Activated CD4-positive, alpha-beta T cell treated with anti-CD3 and anti-CD28 coated beads, Interleukin-2, amount 10 ng/mL, durations not matched to agents 7 days and 5 days (primary cell): ENCODE measurements at regions not wholly inside any gene's neighbourhood (a gene's known extent, or its start where the extent isn't known, plus 50 kb on each side); places are given as distances from the start of the nearest gene placed in this dataset.
"Not testable (repeated sequence)": the region's sequence is repeated elsewhere in the genome, so short reads cannot be mapped to it uniquely, and the experiment has no call there.

Experiments
- CTCF ChIA-PET: fragments of 350-600 bp; sonication (Branson Sonifier 250); formaldehyde crosslinking; loops from one replicate; lab custom pipeline; 2021; ENCODE audit warnings: antibody characterized with exemption; lab: Charles Lee
- POLR2A ChIA-PET: fragments of 350-600 bp; sonication (Branson Sonifier 250); formaldehyde crosslinking; loops from one replicate; lab custom pipeline; 2021; ENCODE audit warnings: antibody characterized with exemption; lab: Charles Lee
- DNase-seq: peaks from one replicate; pipeline ENCODE4 v3.0.0-alpha.2; 2020
- H3K27ac Mint-ChIP-seq: one replicate; pipeline ENCODE4 v1.8.0; 2021; ENCODE audit warnings: mild to moderate bottlenecking, moderate library complexity, mixed read lengths
- H3K27me3 Mint-ChIP-seq: one replicate; pipeline ENCODE4 v1.8.0; 2021; ENCODE audit warnings: mixed read lengths
- H3K36me3 Mint-ChIP-seq: one replicate; pipeline ENCODE4 v1.8.0; 2021; ENCODE audit warnings: low read depth, mixed read lengths
- H3K4me1 Mint-ChIP-seq: one replicate; pipeline ENCODE4 v1.8.0; 2021; ENCODE audit warnings: mixed read lengths
- H3K4me3 Mint-ChIP-seq: one replicate; pipeline ENCODE4 v1.8.0; 2021; ENCODE audit warnings: mild to moderate bottlenecking, moderate library complexity, mixed read lengths
- H3K9me3 Mint-ChIP-seq: one replicate; pipeline ENCODE4 v1.8.0; 2021; ENCODE audit warnings: mixed read lengths

- H3K27ac Mint-ChIP-seq, DNase-seq, H3K27me3 Mint-ChIP-seq, POLR2A ChIA-PET, CTCF ChIA-PET, H3K36me3 Mint-ChIP-seq, H3K4me3 Mint-ChIP-seq, H3K4me1 Mint-ChIP-seq: not testable (repeated sequence)
- H3K9me3 Mint-ChIP-seq = peaks cover 22% of the 10 kb centered on the region
Measured at GRCh38 chr7:68899156-68899555, 699.1 kb upstream of the AUTS2 start.

GRCh38 chr7:68900096-68900495 is 698.2 kb upstream of the AUTS2 start:
- no peaks in the 10 kb centered on the region for H3K36me3 Mint-ChIP-seq
- CTCF ChIA-PET = no interaction called here
- no peaks in the 10 kb centered on the region for H3K27me3 Mint-ChIP-seq

GRCh38 chr7:68904630-68905029 is 693.6 kb upstream of the AUTS2 start:
- no peak for DNase-seq
- Mint-ChIP-seq H3K4me3 (no peak overlapping the region), H3K27ac (no peak overlapping the region), H3K27me3 (no peaks in the 10 kb centered on the region), H3K36me3 (no peaks in the 10 kb centered on the region), H3K9me3 (peaks cover 23% of the 10 kb centered on the region), H3K4me1 (no peaks in the 10 kb centered on the region)
- CTCF ChIA-PET = no interaction called here
- POLR2A ChIA-PET = no interaction called here

More at GRCh38 chr7:68900096-68900495, 698.2 kb upstream of the AUTS2 start:
- Mint-ChIP-seq H3K27ac (no peak overlapping the region), H3K4me3 (no peak overlapping the region), H3K4me1 (no peaks in the 10 kb centered on the region), H3K9me3 (peaks cover 20% of the 10 kb centered on the region)
- DNase-seq = no peak
- POLR2A ChIA-PET = no interaction called here

GRCh38 chr7:68911754-68912153 is 686.5 kb upstream of the AUTS2 start:
- no peak for DNase-seq
- ChIA-PET POLR2A (no interaction called here), CTCF (no interaction called here)
- no peaks in the 10 kb centered on the region for H3K36me3 Mint-ChIP-seq
- H3K27ac Mint-ChIP-seq = no peak overlapping the region
- peaks cover 13% of the 10 kb centered on the region for H3K9me3 Mint-ChIP-seq
- no peak overlapping the region for H3K4me3 Mint-ChIP-seq
- no peaks in the 10 kb centered on the region for H3K4me1 Mint-ChIP-seq
- H3K27me3 Mint-ChIP-seq = no peaks in the 10 kb centered on the region

GRCh38 chr7:68914006-68914405 is 684.3 kb upstream of the AUTS2 start:
- CTCF ChIA-PET = interaction anchor here (0.6 kb wide), 1 partner anchor 11 kb away, joined by 3 read pairs; no protein-coding TSS in a partner anchor
- Mint-ChIP-seq H3K27me3 (no peaks in the 10 kb centered on the region), H3K4me3 (no peak overlapping the region), H3K4me1 (no peaks in the 10 kb centered on the region), H3K9me3 (peaks cover 13% of the 10 kb centered on the region), H3K27ac (no peak overlapping the region), H3K36me3 (no peaks in the 10 kb centered on the region)
- POLR2A ChIA-PET = no interaction called here
- no peak for DNase-seq

- Mint-ChIP-seq H3K27ac (no peak overlapping the region), H3K27me3 (no peaks in the 10 kb centered on the region), H3K4me1 (no peaks in the 10 kb centered on the region), H3K4me3 (no peak overlapping the region), H3K36me3 (no peaks in the 10 kb centered on the region), H3K9me3 (peaks cover 22% of the 10 kb centered on the region)
- ChIA-PET CTCF (no interaction called here), POLR2A (no interaction called here)
- no peak for DNase-seq
Measured at GRCh38 chr7:68917041-68917651, 681.1 kb upstream of the AUTS2 start.

- DNase-seq = no peak
Measured at GRCh38 chr7:68918621-68919020, 679.7 kb upstream of the AUTS2 start.

GRCh38 chr7:68922850-68923249 is 675.4 kb upstream of the AUTS2 start:
- no peaks in the 10 kb centered on the region for H3K27me3 Mint-ChIP-seq
- no peaks in the 10 kb centered on the region for H3K4me1 Mint-ChIP-seq
- H3K36me3 Mint-ChIP-seq = no peaks in the 10 kb centered on the region
- no peak overlapping the region for H3K4me3 Mint-ChIP-seq
- CTCF ChIA-PET = no interaction called here
- POLR2A ChIA-PET = no interaction called here
- H3K9me3 Mint-ChIP-seq = peaks cover 37% of the 10 kb centered on the region
- DNase-seq = no peak
- H3K27ac Mint-ChIP-seq = peak overlapping the region; percentile 5

More at GRCh38 chr7:68918621-68919020, 679.7 kb upstream of the AUTS2 start:
- Mint-ChIP-seq H3K27me3 (no peaks in the 10 kb centered on the region), H3K9me3 (peaks cover 28% of the 10 kb centered on the region), H3K4me1 (no peaks in the 10 kb centered on the region), H3K36me3 (no peaks in the 10 kb centered on the region), H3K4me3 (no peak overlapping the region), H3K27ac (no peak overlapping the region)
- CTCF ChIA-PET = no interaction called here
- POLR2A ChIA-PET = no interaction called here

- DNase-seq = no peak
- Mint-ChIP-seq H3K9me3 (peaks cover 34% of the 10 kb centered on the region), H3K36me3 (no peaks in the 10 kb centered on the region), H3K27me3 (no peaks in the 10 kb centered on the region), H3K27ac (no peak overlapping the region), H3K4me3 (no peak overlapping the region), H3K4me1 (no peaks in the 10 kb centered on the region)
- POLR2A ChIA-PET = no interaction called here
- CTCF ChIA-PET = interaction anchor here (0.6 to 1.0 kb wide), 2 partner anchors 11 to 198 kb away, joined by 3 read pairs; no protein-coding TSS in a partner anchor
Measured at GRCh38 chr7:68925241-68925640, 673.0 kb upstream of the AUTS2 start.

- H3K27me3 Mint-ChIP-seq = no peaks in the 10 kb centered on the region
- no peaks in the 10 kb centered on the region for H3K36me3 Mint-ChIP-seq
- H3K27ac Mint-ChIP-seq = no peak overlapping the region
- no peak for DNase-seq
- CTCF ChIA-PET = no interaction called here
- no peaks in the 10 kb centered on the region for H3K4me1 Mint-ChIP-seq
- H3K9me3 Mint-ChIP-seq = peaks cover 28% of the 10 kb centered on the region
- H3K4me3 Mint-ChIP-seq = no peak overlapping the region
- POLR2A ChIA-PET = no interaction called here
Measured at GRCh38 chr7:68929781-68930261, 668.5 kb upstream of the AUTS2 start.

- Mint-ChIP-seq H3K9me3 (peaks cover 29% of the 10 kb centered on the region), H3K27me3 (no peaks in the 10 kb centered on the region), H3K4me1 (no peaks in the 10 kb centered on the region), H3K27ac (no peak overlapping the region), H3K36me3 (no peaks in the 10 kb centered on the region), H3K4me3 (no peak overlapping the region)
- no peak for DNase-seq
- CTCF ChIA-PET = no interaction called here
- POLR2A ChIA-PET = no interaction called here
Measured at GRCh38 chr7:68936471-68937035, 661.7 kb upstream of the AUTS2 start.

- Mint-ChIP-seq H3K27ac (no peak overlapping the region), H3K36me3 (no peaks in the 10 kb centered on the region), H3K9me3 (peaks cover 29% of the 10 kb centered on the region), H3K27me3 (no peaks in the 10 kb centered on the region), H3K4me1 (no peaks in the 10 kb centered on the region), H3K4me3 (no peak overlapping the region)
- CTCF ChIA-PET = no interaction called here
- POLR2A ChIA-PET = no interaction called here
- DNase-seq = no peak
Measured at GRCh38 chr7:68938151-68938550, 660.1 kb upstream of the AUTS2 start.

- no peak overlapping the region for H3K4me3 Mint-ChIP-seq
- ChIA-PET CTCF (no interaction called here), POLR2A (no interaction called here)
- H3K4me1 Mint-ChIP-seq = no peaks in the 10 kb centered on the region
- DNase-seq = no peak
- H3K9me3 Mint-ChIP-seq = peaks cover 16% of the 10 kb centered on the region
- no peaks in the 10 kb centered on the region for H3K36me3 Mint-ChIP-seq
- no peaks in the 10 kb centered on the region for H3K27me3 Mint-ChIP-seq
- no peak overlapping the region for H3K27ac Mint-ChIP-seq
Measured at GRCh38 chr7:68943786-68944185, 654.5 kb upstream of the AUTS2 start.
